Liver (tissue), 8 donors: ENCODE measurements at regions not wholly inside any gene's neighbourhood (a gene's known extent, or its start where the extent isn't known, plus 50 kb on each side); places are given as distances from the start of the nearest gene placed in this dataset.

ENCODE experiments used
- DNase-seq: peaks from one replicate; pipeline ENCODE4 v3.0.0-alpha.2; 2017; ENCODE audit warnings: low spot score
- H3K27ac ChIP-seq, 2 donors: one replicate each; pipeline ENCODE4 v1.7.0; 2013; ENCODE audit warnings: inconsistent platforms in 2 of 2, low read length in 2 of 2, control low read depth in 1 of 2, low read depth in 1 of 2, mild to moderate bottlenecking in 1 of 2
- H3K27me3 ChIP-seq, 4 donors: one replicate each; pipeline versions ENCODE4 v1.6.1 to v1.7.0; 2013; ENCODE audit warnings: low read length in 3 of 4, inconsistent platforms in 1 of 4, mild to moderate bottlenecking in 1 of 4, moderate library complexity in 1 of 4; ENCODE audit not compliant: control insufficient read depth in 4 of 4, insufficient read depth in 4 of 4
- H3K36me3 ChIP-seq, 4 donors: one replicate each; pipeline versions ENCODE4 v1.6.1 to v1.7.0; 2013; ENCODE audit warnings: low read length in 3 of 4, mild to moderate bottlenecking in 3 of 4, low read depth in 1 of 4, moderate library complexity in 1 of 4; ENCODE audit not compliant: control insufficient read depth in 4 of 4, insufficient read depth in 3 of 4
- H3K4me1 ChIP-seq, 4 donors: one replicate each; pipeline versions ENCODE4 v1.6.1 to v1.7.0; 2013; ENCODE audit warnings: low read length in 3 of 4, mild to moderate bottlenecking in 3 of 4, moderate library complexity in 1 of 4; ENCODE audit not compliant: control insufficient read depth in 4 of 4, insufficient read depth in 4 of 4
- H3K4me3 ChIP-seq, 3 donors: one replicate each; pipeline versions ENCODE4 v1.6.1 to v1.7.0; 2013; ENCODE audit warnings: low read length in 3 of 3, control low read depth in 1 of 3, low read depth in 1 of 3, mild to moderate bottlenecking in 1 of 3
- H3K9ac ChIP-seq, 2 donors: one replicate each; pipeline ENCODE4 v1.7.0; 2013; ENCODE audit warnings: low read length in 2 of 2, mild to moderate bottlenecking in 2 of 2, moderate library complexity in 2 of 2, control low read depth in 1 of 2, low read depth in 1 of 2
- H3K9me3 ChIP-seq, 4 donors: one replicate each; pipeline versions ENCODE4 v1.6.1 to v1.7.0; 2013; ENCODE audit warnings: low read length in 3 of 4; ENCODE audit not compliant: control insufficient read depth in 4 of 4
- EGR1 ChIP-seq, 2 donors: IDR thresholded peaks; 2 replicates each; pipeline ENCODE4 v1.6.1; 2016 to 2018; ENCODE audit warnings: antibody characterized with exemption in 2 of 2, low read depth in 2 of 2
- FOXA2 ChIP-seq: IDR thresholded peaks from 2 replicates; pipeline ENCODE4 v1.6.1; 2016; ENCODE audit warnings: antibody characterized with exemption
- HNF4G ChIP-seq: IDR thresholded peaks from 2 replicates; pipeline ENCODE4 v1.6.1; 2016; ENCODE audit warnings: antibody characterized with exemption
- JUND ChIP-seq, 2 donors: IDR thresholded peaks; 2 replicates each; pipeline ENCODE4 v1.6.1; 2016; ENCODE audit warnings: antibody characterized with exemption in 2 of 2
- NR2F2 ChIP-seq: IDR thresholded peaks from 2 replicates; pipeline ENCODE4 v1.6.1; 2016; ENCODE audit warnings: antibody characterized with exemption
- RAD21 ChIP-seq, 2 donors: IDR thresholded peaks; 2 replicates each; pipeline ENCODE4 v1.6.1; 2016; ENCODE audit warnings: antibody characterized with exemption in 2 of 2, mild to moderate bottlenecking in 2 of 2
- RXRA ChIP-seq, 2 donors: IDR thresholded peaks; 2 replicates each; pipeline ENCODE4 v1.6.1; 2017 to 2018; ENCODE audit warnings: antibody characterized with exemption in 2 of 2, mild to moderate bottlenecking in 1 of 2
- SP1 ChIP-seq: IDR thresholded peaks from 2 replicates; pipeline ENCODE4 v1.6.1; 2018; ENCODE audit warnings: antibody characterized with exemption, mild to moderate bottlenecking
- YY1 ChIP-seq: IDR thresholded peaks from 2 replicates; pipeline ENCODE4 v1.6.1; 2016; ENCODE audit warnings: antibody characterized with exemption, mild to moderate bottlenecking
- WGBS: extraction: QIAGEN DNeasy Blood & Tissue Kit; methylation state at CpG from one replicate; pipeline ENCODE4 v1.1.7; 2013; 5-methylcytosine and 5-hydroxymethylcytosine counted together
- TF ChIP-seq, protein P1 (sequence below): IDR thresholded peaks from 2 replicates; pipeline ENCODE4 v1.6.1; 2016; ENCODE audit warnings: antibody characterized with exemption, mild to moderate bottlenecking
- TF ChIP-seq, protein P2 (sequence below): IDR thresholded peaks from 2 replicates; pipeline ENCODE4 v1.6.1; 2016; ENCODE audit warnings: antibody characterized with exemption
- TF ChIP-seq, protein P3 (sequence below): fragments of 150-350 bp; IDR thresholded peaks from 2 replicates; pipeline ENCODE4 v1.5.1; 2017; ENCODE audit warnings: improper control_type of control experiment, low read depth, low read length; ENCODE audit not compliant: missing input control
- donor health status: healthy.
- donor health status: healthy.
- donor health status: healthy.
- donor health status: healthy.
- donor health status: healthy.

DNA sequence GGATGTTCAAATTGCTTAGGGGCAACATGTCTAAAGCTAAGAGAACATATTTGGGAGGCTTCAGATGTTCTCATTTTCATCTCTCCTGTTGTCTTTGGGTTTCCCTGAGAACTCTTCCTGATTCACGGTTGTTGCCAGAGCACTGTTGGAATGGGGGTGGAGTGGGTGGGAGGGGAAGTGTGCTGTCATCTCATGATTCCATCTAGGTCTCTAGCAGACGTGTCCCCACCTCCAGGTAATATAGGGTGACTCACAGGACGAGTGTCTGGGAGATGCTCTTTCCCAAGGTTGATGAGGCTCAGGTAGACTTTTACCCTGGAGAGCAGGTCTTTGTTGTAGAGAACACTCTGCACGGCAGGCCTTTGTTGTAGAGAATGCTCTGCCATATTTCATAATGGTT lies 636.9 kb downstream of the QKI start:
- TF ChIP-seq FOXA2: no peak
- TF ChIP-seq HNF4G: no peak
- TF ChIP-seq, protein P1, sequence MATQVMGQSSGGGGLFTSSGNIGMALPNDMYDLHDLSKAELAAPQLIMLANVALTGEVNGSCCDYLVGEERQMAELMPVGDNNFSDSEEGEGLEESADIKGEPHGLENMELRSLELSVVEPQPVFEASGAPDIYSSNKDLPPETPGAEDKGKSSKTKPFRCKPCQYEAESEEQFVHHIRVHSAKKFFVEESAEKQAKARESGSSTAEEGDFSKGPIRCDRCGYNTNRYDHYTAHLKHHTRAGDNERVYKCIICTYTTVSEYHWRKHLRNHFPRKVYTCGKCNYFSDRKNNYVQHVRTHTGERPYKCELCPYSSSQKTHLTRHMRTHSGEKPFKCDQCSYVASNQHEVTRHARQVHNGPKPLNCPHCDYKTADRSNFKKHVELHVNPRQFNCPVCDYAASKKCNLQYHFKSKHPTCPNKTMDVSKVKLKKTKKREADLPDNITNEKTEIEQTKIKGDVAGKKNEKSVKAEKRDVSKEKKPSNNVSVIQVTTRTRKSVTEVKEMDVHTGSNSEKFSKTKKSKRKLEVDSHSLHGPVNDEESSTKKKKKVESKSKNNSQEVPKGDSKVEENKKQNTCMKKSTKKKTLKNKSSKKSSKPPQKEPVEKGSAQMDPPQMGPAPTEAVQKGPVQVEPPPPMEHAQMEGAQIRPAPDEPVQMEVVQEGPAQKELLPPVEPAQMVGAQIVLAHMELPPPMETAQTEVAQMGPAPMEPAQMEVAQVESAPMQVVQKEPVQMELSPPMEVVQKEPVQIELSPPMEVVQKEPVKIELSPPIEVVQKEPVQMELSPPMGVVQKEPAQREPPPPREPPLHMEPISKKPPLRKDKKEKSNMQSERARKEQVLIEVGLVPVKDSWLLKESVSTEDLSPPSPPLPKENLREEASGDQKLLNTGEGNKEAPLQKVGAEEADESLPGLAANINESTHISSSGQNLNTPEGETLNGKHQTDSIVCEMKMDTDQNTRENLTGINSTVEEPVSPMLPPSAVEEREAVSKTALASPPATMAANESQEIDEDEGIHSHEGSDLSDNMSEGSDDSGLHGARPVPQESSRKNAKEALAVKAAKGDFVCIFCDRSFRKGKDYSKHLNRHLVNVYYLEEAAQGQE: no peak
- TF ChIP-seq EGR1 (IDR thresholded peaks at IDR 0.05; ENCODE audit: low read depth in 2 of 2): no peak
- TF ChIP-seq RAD21 (IDR thresholded peaks at IDR 0.05): no peak
- TF ChIP-seq, protein P2, sequence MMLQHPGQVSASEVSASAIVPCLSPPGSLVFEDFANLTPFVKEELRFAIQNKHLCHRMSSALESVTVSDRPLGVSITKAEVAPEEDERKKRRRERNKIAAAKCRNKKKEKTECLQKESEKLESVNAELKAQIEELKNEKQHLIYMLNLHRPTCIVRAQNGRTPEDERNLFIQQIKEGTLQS: no peak
- TF ChIP-seq, protein P3, sequence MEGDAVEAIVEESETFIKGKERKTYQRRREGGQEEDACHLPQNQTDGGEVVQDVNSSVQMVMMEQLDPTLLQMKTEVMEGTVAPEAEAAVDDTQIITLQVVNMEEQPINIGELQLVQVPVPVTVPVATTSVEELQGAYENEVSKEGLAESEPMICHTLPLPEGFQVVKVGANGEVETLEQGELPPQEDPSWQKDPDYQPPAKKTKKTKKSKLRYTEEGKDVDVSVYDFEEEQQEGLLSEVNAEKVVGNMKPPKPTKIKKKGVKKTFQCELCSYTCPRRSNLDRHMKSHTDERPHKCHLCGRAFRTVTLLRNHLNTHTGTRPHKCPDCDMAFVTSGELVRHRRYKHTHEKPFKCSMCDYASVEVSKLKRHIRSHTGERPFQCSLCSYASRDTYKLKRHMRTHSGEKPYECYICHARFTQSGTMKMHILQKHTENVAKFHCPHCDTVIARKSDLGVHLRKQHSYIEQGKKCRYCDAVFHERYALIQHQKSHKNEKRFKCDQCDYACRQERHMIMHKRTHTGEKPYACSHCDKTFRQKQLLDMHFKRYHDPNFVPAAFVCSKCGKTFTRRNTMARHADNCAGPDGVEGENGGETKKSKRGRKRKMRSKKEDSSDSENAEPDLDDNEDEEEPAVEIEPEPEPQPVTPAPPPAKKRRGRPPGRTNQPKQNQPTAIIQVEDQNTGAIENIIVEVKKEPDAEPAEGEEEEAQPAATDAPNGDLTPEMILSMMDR: no peak
- no peak for DNase-seq
- H3K36me3 ChIP-seq: no peaks in the 10 kb centered on the region
- no peak overlapping the region for H3K4me3 ChIP-seq
- no peaks in the 10 kb centered on the region for H3K4me1 ChIP-seq
- H3K9ac ChIP-seq: no peak overlapping the region
- 68% methylated on average over 4 of the region's 4 CpGs for WGBS
- no peaks in the 10 kb centered on the region for H3K9me3 ChIP-seq
- no peak overlapping the region for H3K27ac ChIP-seq
- H3K27me3 ChIP-seq: peaks cover 0 to 3% (median 0%) of the 10 kb centered on the region in 4 donors

DNA sequence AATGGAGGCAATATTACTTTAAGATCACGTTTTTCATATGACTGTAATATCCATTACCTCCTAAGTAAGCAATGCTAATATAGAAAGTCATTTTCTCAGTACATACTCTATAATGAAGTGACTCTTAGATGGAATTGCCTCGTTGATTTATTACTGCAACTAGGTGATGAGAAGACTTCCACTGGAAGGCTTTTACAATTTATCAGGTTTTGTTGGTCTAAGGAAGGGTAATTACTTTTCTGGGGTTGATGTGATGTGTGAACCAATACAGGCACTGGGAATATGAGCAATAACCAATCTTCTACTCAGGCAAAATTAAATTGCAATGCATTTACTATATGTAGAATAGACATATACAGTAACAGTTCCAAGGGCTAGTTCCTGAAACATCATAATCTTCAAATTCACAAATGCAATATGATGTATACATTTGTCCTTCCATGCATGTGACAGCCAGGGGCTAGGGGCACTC lies 635.0 kb downstream of the QKI start:
- H3K9ac ChIP-seq: no peak overlapping the region
- no peak overlapping the region for H3K27ac ChIP-seq
- H3K36me3 ChIP-seq: no peaks in the 10 kb centered on the region
- H3K27me3 ChIP-seq: peaks cover 0 to 3% (median 0%) of the 10 kb centered on the region in 4 donors
- no peaks in the 10 kb centered on the region for H3K9me3 ChIP-seq
- TF ChIP-seq, protein P2: no peak
- TF ChIP-seq NR2F2 (no peak), FOXA2 (no peak), JUND (IDR thresholded peaks at IDR 0.05) (no peak), RXRA (IDR thresholded peaks at IDR 0.05) (no peak), YY1 (no peak), SP1 (no peak), HNF4G (no peak), RAD21 (IDR thresholded peaks at IDR 0.05) (no peak)
- TF ChIP-seq, protein P3: no peak
- TF ChIP-seq, protein P1: no peak
- 64% methylated on average over 2 of the region's 2 CpGs for WGBS
- no peaks in the 10 kb centered on the region for H3K4me1 ChIP-seq
- no peak for DNase-seq
- H3K4me3 ChIP-seq: no peak overlapping the region
